Fibroblast of lung (primary cell): ENCODE measurements at regions not wholly inside any gene's neighbourhood (a gene's known extent, or its start where the extent isn't known, plus 50 kb on each side); places are given as distances from the start of the nearest gene placed in this dataset.

ENCODE experiments used
- DNase-seq, 2 donors: peaks; one replicate each; pipeline versions ENCODE4 v3.0.0 to v3.0.0-alpha.2; 2010; ENCODE audit warnings: low read depth in 2 of 2
- H2AFZ ChIP-seq: 2 replicates; pipeline ENCODE4 v1.5.1; 2012; ENCODE audit warnings: low read length, control low read depth, inconsistent platforms
- H3K27ac ChIP-seq: 2 replicates; pipeline ENCODE4 v1.5.1; 2011; ENCODE audit warnings: low read length, control low read depth; ENCODE audit not compliant: insufficient read depth
- H3K27me3 ChIP-seq: 2 replicates; pipeline ENCODE4 v1.5.1; 2011; ENCODE audit warnings: mild to moderate bottlenecking, low read length; ENCODE audit not compliant: control insufficient read depth, insufficient read depth
- H3K36me3 ChIP-seq: 2 replicates; pipeline ENCODE4 v1.5.1; 2011; ENCODE audit warnings: low read length; ENCODE audit not compliant: control insufficient read depth, insufficient read depth
- H3K4me1 ChIP-seq: 2 replicates; pipeline ENCODE4 v1.5.1; 2011; ENCODE audit warnings: low read length; ENCODE audit not compliant: control insufficient read depth, insufficient read depth; ENCODE audit errors: extremely low read depth
- H3K4me2 ChIP-seq: 2 replicates; pipeline ENCODE4 v1.5.1; 2011; ENCODE audit warnings: low read length, control low read depth; ENCODE audit not compliant: insufficient read depth; ENCODE audit errors: extremely low read depth
- H3K4me3 ChIP-seq, 4 experiments: fragments of 200-600 bp in 1 of 4; sonication (generic) in 1 of 4; replicated peaks in 1 of 4; 2 replicates each; pipeline ENCODE4 v1.5.1; 2011 to 2016; ENCODE audit warnings: low read length in 4 of 4, low read depth in 3 of 4, mild to moderate bottlenecking in 3 of 4, control low read depth in 2 of 4, inconsistent platforms in 1 of 4, mixed read lengths in 1 of 4; ENCODE audit not compliant: insufficient read depth in 1 of 4; ENCODE audit errors: control extremely low read depth in 1 of 4
- H3K79me2 ChIP-seq: 2 replicates; pipeline ENCODE4 v1.5.1; 2012; ENCODE audit warnings: mild to moderate bottlenecking, low read length, inconsistent platforms; ENCODE audit not compliant: control insufficient read depth, insufficient read depth
- H3K9ac ChIP-seq: 2 replicates; pipeline ENCODE4 v1.5.1; 2011; ENCODE audit warnings: mild to moderate bottlenecking, low read length, control low read depth; ENCODE audit not compliant: insufficient read depth
- H3K9me3 ChIP-seq: 2 replicates; pipeline ENCODE4 v1.5.1; 2012; ENCODE audit warnings: low read depth, low read length; ENCODE audit not compliant: control insufficient read depth, insufficient read depth
- H4K20me1 ChIP-seq: 2 replicates; pipeline ENCODE4 v1.5.1; 2011; ENCODE audit warnings: low read length; ENCODE audit not compliant: control insufficient read depth, insufficient read depth; ENCODE audit errors: extremely low read depth
- EZH2 ChIP-seq: IDR thresholded peaks from 2 replicates; pipeline ENCODE4 v1.5.1; 2012; ENCODE audit warnings: low read length, control low read depth, mild to moderate bottlenecking; ENCODE audit errors: missing control alignments
- TF ChIP-seq, protein P1 (sequence below), 2 donors: IDR thresholded peaks in 1 of 2; conservative IDR thresholded peaks in 1 of 2; 1 replicate in 1 of 2; 2 replicates in 1 of 2; pipeline ENCODE4 v1.5.1; 2011 to 2012; ENCODE audit warnings: low read length in 2 of 2, control low read depth in 1 of 2, inconsistent platforms in 1 of 2, low read depth in 1 of 2, mild to moderate bottlenecking in 1 of 2

- H2AFZ ChIP-seq, result no peak overlapping the region
- H3K4me1 ChIP-seq, result no peaks in the 10 kb centered on the region
- no peaks in the 10 kb centered on the region for H3K9me3 ChIP-seq
- no peak overlapping the region for H3K27ac ChIP-seq
- no peaks in the 10 kb centered on the region for H3K79me2 ChIP-seq
- H3K4me3 ChIP-seq, result no peak overlapping the region
- no peak overlapping the region for H3K9ac ChIP-seq
- no peak for TF ChIP-seq EZH2
- TF ChIP-seq, protein P1, sequence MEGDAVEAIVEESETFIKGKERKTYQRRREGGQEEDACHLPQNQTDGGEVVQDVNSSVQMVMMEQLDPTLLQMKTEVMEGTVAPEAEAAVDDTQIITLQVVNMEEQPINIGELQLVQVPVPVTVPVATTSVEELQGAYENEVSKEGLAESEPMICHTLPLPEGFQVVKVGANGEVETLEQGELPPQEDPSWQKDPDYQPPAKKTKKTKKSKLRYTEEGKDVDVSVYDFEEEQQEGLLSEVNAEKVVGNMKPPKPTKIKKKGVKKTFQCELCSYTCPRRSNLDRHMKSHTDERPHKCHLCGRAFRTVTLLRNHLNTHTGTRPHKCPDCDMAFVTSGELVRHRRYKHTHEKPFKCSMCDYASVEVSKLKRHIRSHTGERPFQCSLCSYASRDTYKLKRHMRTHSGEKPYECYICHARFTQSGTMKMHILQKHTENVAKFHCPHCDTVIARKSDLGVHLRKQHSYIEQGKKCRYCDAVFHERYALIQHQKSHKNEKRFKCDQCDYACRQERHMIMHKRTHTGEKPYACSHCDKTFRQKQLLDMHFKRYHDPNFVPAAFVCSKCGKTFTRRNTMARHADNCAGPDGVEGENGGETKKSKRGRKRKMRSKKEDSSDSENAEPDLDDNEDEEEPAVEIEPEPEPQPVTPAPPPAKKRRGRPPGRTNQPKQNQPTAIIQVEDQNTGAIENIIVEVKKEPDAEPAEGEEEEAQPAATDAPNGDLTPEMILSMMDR (conservative IDR thresholded peaks at IDR 0.05 in 1 of 2, IDR thresholded peaks at IDR 0.05 in 1 of 2; ENCODE audit: low read depth in 1 of 2, low read length in 2 of 2), result no peak
- no peaks in the 10 kb centered on the region for H3K27me3 ChIP-seq
- no peaks in the 10 kb centered on the region for H3K36me3 ChIP-seq
- DNase-seq, result no peak
- no peak overlapping the region for H3K4me2 ChIP-seq
- H4K20me1 ChIP-seq, result no peaks in the 10 kb centered on the region
These were observed 145.7 kb downstream of the RFX6 start for GRCh38 chr6:117022774-117023173.

- Histone ChIP-seq H3K4me3 (no peak overlapping the region), H3K36me3 (no peaks in the 10 kb centered on the region), H2AFZ (no peak overlapping the region), H3K9me3 (no peaks in the 10 kb centered on the region), H3K4me2 (no peak overlapping the region), H3K27ac (no peak overlapping the region), H3K9ac (no peak overlapping the region), H3K27me3 (no peaks in the 10 kb centered on the region), H3K4me1 (no peaks in the 10 kb centered on the region), H4K20me1 (no peaks in the 10 kb centered on the region), H3K79me2 (no peaks in the 10 kb centered on the region)
- TF ChIP-seq, protein P1 (conservative IDR thresholded peaks at IDR 0.05 in 1 of 2, IDR thresholded peaks at IDR 0.05 in 1 of 2; ENCODE audit: low read depth in 1 of 2, low read length in 2 of 2), result no peak
- DNase-seq, result no peak
These were observed 148.3 kb downstream of the RFX6 start for GRCh38 chr6:117025310-117025709.

DNA sequence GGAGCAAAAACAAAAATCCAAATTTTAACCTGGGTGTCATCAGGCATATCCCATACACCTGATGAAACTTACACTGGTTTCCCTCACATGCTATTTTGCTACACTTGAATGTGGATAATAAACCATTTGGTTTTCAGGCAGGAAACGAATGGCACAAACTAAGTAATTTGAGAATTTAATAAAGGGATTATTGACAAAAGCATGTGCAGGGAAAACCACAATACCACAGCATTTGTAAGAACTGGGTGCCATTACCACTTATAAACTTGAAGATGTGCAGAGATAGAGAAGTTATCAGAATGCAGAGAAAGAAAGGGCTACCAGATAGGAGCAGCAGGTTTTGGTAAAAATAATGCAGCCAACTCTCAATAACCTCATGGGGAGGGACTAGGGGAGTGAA lies 151.2 kb downstream of the RFX6 start:
- H3K27ac ChIP-seq, result no peak overlapping the region
- H3K27me3 ChIP-seq, result no peaks in the 10 kb centered on the region
- no peak overlapping the region for H3K4me2 ChIP-seq
- no peak for DNase-seq
- H3K4me1 ChIP-seq, result no peaks in the 10 kb centered on the region
- H3K79me2 ChIP-seq, result no peaks in the 10 kb centered on the region
- no peak overlapping the region for H2AFZ ChIP-seq
- TF ChIP-seq, protein P1 (conservative IDR thresholded peaks at IDR 0.05 in 1 of 2, IDR thresholded peaks at IDR 0.05 in 1 of 2; ENCODE audit: low read depth in 1 of 2, low read length in 2 of 2), result no peak
- no peak for TF ChIP-seq EZH2
- H3K9me3 ChIP-seq, result no peaks in the 10 kb centered on the region
- no peak overlapping the region for H3K9ac ChIP-seq
- H4K20me1 ChIP-seq, result no peaks in the 10 kb centered on the region
- H3K36me3 ChIP-seq, result no peaks in the 10 kb centered on the region
- no peak overlapping the region for H3K4me3 ChIP-seq
